ENCODE measurements at regions not wholly inside any gene's neighbourhood (a gene's known extent, or its start where the extent isn't known, plus 50 kb on each side); places are given as distances from the start of the nearest gene placed in this dataset.

DNA sequence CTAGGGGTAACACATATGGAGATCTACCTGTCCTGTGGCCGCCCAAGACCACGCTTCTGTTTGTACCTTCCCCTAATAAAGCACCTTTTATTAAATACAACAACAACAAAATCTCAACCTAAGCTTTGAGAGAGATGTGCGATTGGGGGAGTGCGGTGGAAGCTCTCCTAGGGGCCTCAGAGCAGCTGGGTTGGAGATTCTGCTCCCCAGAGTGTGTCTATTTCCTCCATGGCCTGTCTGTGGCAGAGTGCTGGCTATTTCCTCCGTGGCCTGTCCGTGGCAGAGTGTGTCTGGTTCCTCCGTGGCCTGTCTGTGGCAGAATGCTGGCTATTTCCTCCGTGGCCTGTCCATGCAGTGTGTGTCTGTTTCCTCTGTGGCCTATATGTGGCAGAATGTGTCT lies 139.3 kb upstream of the IPO9 start:
- DNase-seq: no peak

DNA sequence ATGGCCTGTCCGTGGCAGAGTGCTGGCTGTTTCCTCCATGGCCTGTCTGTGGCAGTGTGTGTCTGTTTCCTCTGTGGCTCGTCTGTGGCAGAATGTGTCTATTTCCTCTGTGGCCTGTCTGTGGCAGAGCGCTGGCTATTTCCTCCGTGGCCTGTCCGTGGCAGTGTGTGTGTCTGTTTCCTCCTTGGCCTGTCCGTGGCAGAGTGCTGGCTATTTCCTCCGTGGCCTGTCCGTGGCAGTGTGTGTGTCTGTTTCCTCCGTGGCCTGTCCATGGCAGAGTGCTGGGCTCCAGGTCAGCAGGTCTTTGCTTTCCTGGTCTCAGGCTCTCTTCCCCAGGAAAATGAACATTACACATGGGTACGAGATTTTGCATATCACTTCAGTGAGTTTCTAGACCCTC lies 138.4 kb upstream of the IPO9 start:
- DNase-seq: no peak

DNA sequence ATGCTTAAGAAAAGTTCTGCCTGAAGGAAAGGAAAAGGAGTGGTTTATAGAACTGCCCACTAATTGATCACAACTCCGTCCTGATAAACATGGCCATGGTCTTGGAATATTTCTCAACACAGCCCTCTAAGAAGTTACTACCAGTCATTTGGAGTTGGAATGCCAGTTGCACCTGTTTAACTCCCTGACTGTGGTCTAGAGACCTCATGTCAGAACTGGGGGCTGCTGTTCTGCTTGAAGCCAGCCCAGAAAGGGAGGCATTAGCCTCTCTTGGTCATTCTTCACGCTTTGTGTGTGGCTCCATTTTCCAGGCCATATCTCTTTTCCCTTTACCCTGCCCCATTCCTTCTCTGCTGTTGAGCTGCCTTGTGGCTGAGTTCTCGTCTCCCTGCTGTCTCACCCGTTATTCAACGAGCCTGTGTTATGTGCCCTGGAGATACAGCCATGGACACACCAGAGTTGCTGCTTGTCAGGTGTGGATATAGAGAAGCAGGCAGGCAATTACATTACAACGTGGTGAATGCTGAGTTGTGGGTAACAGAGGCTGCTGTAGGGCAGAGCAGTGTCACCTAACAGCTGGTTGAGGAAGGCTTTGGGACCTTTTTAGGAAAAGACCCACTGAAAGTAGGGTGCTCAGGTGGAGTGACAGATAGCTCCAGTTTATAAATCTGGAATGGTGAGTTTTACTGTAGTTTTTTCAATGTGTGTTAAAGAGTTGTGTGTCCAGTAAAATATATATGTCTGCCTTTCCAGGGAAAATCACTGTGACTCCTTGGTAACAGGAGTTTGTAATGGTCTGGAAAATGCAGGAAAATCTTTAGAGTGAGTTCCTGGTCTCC lies 137.0 kb upstream of the IPO9 start:
- DNase-seq: no peak

DNA sequence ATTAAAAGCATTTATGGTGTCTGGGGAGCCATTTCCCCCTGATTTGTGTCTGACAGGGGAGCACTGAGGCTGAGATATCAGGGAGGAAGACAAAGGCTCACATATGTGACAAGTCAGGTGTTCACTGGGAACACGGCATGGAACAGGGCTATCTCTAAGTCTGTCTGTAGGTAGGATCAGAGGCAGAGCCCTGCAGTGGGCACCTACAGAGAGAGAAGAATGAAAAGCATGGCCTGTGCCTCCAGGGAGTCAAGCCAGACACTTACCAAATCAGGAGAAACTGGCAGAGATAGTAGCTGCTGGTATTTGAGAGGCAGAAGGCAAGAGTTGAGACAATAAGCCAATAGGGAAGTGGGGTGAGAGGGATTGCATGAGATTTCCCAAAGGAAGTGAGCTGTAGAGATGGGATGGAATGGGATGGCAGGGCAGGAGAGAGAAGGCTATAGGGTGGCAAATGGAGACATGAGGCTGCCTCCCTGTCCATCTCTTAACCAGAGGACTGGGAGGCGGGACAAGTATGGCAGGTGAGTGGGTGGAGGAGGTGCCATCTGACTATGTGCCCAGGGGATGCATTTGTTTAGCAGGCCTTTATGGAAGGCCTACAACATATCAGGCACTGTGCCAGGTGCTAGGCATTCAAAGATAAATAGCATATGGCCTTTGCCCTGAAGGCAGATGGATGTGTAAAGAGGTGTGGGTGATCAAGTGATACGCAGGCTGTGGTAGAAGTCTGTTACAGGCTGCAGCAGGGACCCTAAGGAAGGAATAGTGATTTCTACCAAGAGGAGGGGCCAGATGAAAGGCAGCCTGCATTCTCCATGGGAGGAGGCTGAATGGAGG lies 136.2 kb upstream of the IPO9 start:
- DNase-seq: peak; percentile 11

DNA sequence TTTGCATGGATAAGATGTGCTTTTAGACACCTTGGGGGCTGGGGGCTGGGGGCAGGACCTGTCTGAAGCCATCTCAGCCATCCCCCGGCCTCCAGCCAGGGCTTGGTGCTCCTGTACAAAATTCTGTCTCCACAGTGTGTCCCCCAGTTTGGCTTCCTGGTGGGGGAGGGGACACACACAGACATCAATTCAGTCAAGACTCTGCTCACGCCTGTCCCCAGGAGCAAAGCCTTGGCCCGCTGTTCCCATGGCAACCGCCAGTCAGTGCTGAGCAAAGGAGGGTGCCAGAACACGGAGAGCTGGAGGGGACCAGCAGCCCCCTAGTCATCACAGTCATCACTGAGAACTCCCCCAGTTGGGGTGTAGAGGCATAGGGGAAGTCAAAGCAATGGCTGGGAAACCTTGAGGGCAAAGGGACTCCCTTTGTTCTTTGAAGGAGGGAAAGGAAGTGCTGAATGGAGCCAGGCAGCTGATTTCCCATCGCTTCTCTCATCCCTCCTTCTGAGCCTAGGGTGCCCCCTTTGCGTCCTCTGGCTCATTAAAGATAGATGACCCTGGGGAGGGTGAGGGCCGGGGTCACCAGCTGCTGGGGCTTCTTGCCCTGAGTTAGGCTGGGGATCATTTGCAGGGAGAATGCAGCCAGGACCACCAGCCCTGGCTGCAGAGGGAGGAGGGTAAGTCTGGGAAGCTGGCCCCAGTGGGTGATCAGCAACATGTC lies 134.9 kb upstream of the IPO9 start:
- no peak for DNase-seq

DNA sequence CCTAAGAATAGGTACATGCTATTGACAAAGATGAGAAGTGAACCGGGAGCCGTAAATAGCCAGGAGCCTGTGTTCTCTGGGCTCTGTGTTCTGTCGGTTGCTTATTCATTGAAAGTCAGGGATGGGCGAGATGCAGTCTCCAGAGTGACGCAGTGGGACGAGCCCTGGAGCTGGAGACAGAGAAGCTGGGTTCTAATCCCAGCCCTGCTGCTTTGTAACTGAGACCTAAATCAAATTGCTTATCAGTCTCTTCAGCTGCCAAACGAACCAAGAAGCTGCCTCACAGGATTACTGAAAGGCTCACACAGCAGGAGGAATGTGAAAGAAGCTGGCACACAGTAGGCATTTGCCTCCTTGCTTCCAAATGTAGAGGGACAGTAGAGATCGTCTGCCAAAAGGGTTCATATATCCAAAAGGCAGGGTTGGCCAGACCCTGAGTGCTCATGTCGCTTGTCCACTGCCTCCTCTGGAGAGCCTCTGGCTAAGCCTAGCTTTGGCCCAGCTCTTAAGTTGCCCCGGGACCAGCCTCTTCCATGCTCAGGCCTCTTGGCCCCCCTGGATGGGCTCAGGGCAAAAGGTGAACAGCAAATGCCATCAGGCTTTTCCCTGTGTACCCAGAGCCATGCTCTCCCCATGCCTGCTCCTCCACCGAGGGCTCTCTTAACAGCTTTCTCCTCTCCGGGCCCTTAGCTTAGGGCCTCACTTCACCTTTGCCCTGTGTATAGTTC lies 134.2 kb upstream of the IPO9 start:
- DNase-seq: no peak

DNA sequence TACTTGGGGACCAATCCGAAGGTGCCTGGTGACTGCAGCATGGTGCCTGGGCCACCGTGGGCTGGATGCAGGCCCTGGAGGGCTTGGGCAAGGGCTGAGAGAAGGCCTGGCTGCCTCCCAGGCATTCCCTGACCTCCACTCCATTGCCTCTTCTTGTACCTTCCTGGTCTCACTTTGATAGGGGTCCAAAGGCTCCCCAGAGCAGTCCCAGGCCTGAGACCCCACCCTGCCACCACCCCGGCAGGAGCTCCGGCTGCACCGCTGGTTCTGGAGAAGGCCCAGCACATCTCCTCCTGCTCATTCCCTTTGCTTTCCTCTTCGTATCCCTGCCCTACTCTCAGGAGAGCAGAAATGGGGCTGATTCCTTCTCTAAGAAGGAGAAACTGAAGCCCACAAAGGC lies 133.3 kb upstream of the IPO9 start:
- no peak for DNase-seq

DNA sequence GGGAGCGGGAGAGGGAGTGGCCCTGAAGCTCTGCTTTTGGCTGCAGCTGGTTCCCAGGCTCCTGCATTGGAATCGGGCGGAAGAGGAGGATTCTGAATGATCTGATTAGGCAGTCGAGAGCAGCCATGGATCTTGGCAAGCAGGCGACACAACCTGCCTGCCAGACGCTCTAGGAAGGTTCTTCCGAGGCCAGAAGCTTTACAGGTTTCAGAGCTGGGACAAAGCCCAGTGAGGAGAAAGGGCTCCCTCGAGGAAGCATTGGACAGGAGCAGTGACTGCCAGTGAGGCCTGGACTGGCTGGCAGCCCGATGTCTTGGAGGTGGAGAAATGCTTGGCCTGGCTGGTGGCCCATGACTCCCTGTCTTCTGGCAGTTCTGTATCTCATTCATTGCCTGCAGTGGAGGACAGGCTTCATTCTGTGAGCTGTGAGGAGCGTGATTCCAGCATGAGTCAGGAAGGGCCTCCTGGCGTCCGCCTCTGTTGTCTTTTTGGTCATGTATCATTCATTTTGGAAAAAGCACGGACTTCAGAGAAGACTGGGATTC lies 132.7 kb upstream of the IPO9 start:
- DNase-seq: no peak

DNA sequence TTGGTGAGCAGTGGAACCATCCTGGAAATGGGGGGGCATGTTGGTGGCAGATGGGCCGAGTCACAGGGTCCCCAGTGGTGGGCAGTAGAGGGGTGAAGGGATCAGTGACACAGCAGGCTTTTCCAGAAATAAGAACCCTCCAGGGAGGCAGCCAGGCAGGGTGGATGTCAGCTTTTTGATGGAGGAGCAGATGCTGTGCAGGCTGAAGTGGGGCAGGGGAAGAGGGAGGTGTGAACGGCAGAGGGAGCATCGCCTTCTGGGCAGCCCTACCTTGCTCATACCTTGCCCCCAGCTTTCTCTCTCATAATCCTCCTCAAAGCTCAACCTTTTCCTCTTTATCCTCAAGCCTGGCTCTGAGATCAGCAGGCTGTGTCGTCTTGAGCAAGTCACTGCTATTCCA lies 131.8 kb upstream of the IPO9 start:
- DNase-seq: no peak

DNA sequence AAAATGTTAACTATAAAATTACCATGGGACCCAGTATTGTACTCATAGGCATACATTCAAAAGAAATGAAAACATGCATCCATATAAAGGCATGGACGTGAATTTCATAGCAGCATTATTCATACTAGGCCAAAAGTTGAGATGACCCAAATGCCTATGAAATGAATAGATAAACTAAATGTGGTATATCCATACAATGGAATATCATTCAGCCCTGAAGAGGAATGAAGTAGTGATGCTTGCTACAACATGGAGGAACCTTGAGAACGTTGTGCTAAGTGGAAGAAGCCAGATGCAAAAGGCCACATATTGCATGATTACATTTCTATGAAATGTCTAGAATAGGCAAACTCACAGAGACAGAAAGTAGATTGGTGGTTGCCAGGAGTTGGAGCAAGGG lies 127.1 kb upstream of the IPO9 start:
- DNase-seq: no peak

DNA sequence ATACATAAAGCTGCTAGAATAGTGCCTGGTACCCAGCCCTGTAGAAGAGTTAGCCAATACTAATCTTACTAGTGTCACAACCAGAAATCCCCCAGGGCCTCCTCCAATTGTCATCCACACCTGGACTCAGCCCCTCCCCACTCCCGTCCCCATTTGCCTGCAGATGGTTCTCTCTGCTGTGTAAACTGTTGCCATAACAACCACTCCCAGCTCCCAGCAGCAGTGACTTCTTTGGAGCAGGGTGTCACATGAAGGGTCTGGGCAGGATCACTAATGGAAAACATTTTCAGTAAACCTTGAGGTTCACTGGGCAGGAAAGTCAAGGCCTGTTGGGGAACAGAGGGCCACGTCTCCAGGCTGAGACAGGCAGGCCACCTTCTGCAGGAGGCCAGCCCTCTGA lies 126.0 kb upstream of the IPO9 start:
- DNase-seq: peak; percentile 90

DNA sequence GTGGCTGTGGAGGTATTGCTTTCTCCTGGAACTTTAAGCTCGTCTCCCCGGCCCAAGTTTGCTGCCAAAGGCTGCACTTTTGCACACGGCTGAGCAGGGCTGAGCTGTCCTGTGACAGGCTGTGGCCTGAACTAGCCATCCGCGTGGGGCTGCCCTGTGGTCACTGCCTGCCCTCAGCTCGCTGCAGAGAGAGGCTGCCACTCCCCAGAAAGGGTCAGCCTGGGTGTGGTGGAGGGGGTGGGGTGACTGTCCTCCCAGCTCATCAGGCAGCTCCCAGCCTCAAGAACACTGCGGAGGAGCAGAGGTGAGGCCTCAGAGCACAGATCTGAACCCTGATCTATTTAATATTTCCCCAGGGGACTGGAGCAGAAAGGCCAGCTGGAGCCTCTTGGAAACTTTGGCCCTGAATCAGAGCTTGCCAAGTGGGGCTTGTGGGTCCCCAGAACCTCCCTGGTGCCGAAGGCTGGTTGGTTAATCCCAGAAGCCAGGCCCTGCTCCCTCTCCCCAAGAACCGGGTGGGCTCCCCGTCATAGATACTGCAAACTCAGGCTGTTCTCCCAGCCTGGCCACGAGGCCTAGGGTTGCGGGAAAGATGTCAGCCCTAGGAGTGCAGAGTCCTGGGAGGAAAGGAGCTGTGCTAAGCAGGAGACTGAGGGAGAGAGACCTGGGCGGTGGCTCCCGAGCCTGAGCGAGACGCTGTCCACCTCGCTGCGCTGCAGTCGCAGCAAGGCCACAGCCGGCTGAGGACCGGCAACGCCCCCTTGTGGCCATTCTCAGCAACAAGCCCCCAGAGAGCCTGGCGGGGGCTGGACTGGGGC lies 125.1 kb upstream of the IPO9 start:
- DNase-seq: peak; percentile 61

DNA sequence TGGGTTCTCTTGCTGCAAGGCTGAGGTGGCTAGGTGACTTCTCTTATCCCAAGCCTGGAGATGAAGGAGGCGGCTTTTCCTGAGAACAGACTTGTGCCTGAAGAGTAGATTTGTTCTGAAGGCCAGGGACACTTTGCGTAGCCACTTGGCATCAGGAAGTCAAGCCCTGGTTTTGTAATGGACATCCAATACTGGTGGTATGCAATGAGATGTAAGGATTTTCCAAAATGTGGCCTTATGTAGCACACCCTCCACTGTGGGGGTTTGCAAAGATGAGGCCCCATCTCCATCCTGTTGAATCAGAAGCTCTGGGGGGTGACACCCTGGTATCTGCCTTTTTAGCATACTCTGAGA lies 124.5 kb upstream of the IPO9 start:
- DNase-seq: no peak

DNA sequence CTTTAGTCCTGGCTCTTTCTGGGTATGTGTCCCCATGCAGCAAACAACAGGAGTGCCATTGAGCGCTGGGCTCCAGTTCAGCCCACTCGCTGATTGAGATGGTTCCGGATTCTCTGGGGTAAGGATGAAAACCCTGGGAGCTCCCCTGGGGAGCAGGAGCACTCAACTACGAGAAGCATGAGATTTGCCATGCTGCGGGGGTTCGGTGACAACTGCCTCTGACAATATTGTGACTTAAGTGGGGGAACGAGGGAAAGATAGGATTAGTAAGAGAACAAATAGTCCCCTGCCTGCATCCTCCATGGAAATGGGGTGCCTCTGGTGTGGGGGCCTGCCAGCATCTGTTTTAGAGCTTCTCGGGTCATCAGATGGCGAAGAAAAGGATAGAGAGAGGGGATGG lies 123.6 kb upstream of the IPO9 start:
- DNase-seq: no peak

DNA sequence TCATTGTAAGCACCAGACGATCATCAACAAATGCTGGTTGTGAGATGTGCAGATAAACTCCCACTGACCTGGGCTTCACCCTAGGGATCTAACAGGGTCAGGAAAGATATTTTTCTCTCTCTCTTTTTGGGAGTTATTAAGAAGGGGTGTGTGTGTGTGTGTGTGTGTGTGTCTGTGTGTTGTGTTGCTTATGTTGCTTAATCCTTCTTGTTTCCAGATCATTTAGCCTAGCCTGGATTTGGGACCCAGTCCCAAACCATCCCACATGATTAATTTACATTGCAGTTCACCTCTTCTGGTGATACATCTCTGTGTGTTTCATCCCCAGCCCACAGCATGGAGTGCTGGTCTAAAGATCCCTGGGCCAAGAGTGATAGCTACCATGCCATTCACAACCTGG lies 122.8 kb upstream of the IPO9 start:
- no peak for DNase-seq

DNA sequence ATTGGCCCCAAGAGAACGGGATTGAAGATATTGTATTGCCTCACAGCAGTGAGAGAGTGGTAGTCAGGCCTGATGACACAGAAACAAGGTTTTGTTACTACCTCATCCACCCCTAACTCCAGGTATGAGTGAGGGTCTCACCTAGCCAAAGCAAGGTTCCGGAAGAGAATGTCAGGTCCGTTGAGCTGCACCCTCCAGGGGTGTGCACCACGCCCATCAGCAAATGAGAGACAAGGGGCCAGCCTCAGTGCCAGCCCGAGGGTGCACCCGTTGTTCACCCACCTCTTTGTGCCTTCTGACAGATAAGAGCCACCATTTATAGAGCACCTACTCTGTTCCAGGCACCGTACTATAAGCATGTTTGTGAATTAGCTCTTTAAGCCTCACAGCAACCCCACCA lies 121.9 kb upstream of the IPO9 start:
- DNase-seq: no peak

DNA sequence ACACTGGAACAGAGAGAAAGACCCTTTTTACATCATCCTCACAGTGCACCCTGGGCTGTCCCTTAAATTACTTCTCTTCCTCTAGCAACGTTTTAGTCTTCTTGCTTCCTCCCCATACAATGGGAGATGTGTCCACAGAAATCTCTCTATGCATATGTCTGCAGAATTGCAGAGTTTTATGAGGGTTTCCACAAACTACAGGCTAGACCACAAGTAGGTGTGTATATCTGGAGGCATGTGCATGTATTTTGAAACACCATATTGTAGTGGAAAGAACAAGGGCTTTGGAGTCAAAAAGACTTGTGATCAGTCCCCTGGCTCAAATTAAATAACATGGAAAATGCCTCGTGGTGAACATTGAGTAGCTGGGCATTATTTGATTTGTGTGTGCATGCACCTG lies 121.3 kb upstream of the IPO9 start:
- no peak for DNase-seq

DNA sequence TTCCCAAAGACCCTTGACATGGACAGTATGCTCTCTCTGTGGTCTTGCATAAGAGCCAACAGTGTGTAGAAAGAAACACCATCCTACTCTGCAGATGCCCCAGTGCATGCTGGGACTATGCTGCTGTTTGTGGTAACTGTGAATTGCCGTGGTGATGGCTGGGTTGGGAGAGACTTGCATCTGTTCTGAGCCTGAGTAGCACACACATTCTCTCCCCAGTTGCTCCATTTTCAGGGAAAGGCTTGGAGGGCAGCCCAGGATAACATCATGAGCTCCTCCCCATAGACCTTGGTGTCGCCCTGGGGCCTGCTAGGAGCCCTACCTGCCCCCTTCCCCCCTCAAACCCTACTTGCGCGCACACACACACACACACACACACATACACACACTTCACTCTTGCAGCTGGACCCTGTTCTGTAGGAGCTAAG lies 120.9 kb upstream of the IPO9 start:
- DNase-seq: no peak

DNA sequence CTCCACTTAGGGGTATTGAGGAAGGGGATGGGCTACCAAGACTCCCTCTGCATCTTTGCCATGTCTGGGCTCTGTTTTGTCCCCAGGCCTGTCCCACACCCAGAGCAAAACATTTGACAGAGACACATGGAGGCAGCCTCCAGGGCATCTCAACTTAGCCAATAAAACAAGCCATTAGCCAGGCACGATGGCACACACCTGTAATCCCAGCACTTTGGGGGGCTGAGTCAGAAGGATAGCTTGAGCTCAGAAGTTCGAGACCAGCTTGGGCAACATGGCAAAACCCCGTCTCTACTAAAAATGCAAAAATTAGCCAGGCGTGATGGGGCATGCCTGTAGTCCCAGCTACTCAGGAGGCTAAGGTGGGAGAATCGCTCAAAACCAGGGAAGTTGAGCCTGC lies 120.3 kb upstream of the IPO9 start:
- no peak for DNase-seq

DNA sequence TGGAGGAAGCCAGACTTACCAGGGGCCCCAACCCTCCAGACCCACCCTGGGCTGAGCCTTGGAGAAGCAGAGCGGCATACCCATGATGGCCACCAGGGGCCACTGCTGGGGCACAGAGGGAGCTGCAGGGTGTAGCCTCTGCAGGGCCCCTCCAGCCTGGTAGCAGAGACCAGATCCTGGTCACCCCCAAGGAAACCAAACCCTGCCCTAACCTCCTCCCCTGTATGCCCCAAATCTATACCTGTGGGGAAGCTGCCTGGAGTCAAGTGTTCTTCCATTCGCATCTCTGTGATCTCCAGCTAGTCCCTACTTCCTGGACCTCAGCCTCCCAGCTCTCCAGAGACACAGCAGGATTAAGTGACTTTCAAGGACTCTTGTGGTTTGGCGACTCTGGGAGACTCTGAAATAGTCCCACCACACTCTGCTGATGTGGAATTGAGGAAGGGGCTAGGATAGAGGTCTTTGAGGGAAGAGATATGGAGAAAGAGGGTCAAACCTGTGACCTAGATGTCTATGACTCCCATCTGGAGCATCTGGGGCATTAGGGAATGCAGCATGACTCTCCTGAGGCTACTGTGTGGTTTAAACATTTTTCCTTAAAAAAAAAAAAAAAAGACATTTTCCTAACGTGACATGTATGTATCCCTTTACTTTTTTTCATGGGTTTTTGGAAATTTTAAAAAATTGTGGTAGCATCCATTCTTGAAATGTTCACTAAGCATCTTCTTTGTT lies 119.2 kb upstream of the IPO9 start:
- DNase-seq: no peak
